Inferior parietal cortex (tissue), 1 donor: ENCODE measurements at regions not wholly inside any gene's neighbourhood (a gene's known extent, or its start where the extent isn't known, plus 50 kb on each side); places are given as distances from the start of the nearest gene placed in this dataset.

ENCODE experiments used
- DNase-seq: peaks from one replicate; pipeline ENCODE4 v3.0.0-alpha.2; 2016; ENCODE audit errors: extremely low spot score

DNA sequence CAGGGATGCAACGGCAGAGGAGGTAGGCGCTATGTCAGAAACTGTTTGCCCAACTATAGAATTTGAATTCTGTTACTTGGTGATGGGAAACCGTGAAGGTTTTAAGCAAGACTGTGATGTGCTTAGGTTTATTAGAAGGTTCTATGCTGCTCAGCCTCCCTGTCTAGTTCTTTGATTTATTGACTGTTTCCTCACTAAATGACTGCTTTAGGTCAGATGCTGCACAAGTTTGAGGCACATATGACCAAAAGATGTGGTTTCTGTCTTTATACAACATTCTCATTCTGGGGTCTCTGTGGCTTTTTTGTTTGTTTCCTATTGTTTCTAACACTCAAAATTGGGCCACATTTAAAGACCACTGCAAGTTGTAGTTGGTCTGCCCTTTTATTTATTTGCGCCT lies 323.0 kb upstream of the OBI1 start:
- DNase-seq, result no peak

DNA sequence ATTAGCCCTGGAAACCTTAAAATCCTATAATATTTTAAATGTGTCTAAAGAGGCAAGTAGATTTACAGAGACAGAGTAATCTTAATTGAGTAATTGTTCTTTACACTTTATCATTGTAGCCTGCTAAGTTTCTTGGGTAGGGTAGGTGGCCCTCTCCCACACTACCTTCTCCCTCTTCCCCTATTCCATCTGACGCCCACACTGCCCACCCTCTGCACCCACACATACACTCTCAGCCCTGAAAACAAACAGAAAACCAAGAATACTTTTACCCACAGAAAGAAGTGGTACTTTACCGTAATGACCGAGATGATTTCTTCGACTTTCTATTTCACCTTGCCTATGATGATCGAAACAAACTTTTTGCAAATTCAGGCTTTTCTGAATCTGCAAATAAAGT lies 320.4 kb upstream of the OBI1 start:
- no peak for DNase-seq

DNA sequence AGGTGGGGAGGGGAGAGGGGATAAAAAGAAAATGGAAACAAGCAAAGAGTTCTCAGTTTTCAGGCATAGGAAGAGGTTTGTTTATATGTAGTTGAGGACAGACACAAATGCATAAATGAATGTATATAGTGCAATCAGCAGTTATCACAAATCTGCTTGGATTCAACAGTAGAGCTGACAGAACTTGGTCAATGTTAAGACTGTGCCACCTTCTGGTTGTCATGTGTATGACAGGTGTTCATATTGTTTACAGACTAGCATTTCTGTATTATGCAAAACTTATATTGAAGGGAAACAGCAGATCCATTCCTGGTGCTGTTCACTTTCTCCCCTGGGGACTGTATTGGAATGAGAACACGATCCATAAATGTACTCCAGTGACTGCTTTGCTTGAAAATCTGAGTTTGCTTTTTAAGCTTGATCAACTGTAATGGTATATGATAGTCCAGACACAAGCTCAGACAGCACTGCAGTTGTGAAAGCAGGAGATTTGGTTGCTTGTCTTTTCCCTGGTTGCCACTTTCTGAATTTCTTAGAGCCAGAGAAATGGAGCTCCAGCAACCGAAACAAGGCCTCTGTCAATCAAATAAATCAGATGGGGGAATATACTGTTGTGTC lies 319.5 kb upstream of the OBI1 start:
- DNase-seq, result peak; percentile 80

DNA sequence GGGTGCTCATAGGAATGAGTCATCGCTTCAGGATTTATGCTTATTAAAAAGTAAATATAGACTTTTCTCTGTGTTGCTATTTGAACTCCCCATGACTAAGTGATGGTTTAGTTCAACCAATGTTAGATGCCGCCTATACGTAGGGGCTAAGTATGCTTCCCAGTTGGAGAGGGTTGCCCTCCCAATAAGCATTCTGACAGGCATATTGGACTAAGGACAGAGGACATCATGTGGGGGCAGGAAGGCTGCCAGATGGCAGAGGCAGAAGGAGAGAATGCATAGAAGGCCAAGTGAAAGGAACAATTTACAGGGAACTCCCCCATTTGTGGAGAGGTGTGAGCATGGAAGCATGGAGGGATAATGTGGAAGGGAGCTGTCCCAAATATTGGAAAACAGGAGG lies 318.4 kb upstream of the OBI1 start:
- no peak for DNase-seq

DNA sequence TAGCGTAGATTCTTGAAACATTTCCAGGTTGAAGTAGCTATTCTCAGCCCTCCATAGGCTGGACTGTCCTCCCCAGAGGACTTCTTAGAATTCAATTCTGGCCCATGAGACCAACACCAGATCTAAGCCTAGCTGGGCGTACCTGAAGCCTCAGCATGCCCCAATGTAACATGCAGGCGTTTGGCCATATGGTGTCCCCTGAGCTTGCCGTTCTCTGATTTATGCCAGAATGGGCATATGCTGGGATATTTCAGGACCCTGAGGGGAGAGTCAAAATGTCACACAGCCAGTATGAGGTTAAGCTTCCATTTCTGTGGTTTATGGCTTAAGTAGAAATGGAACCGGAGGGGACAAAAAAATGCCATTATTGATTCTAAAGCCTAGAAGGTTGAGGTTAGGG lies 317.7 kb upstream of the OBI1 start:
- no peak for DNase-seq

DNA sequence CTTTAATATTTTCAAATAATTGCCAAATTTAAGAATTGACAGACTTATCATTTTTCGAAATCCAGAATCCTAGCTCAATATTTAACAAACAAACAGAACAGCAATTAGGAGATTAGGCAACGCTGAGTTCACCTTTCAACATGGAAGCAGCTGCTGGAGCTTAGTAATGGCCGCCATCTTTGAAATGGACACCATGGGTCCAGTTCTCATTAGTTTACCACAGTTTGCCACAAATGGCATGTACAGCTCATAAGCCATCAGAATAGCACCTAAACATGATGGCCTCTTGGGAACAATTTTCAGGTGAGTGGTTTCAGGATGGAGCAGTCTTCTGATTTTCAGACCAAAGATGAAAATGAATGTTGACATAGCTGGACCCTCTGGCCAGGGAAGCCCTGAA lies 313.6 kb upstream of the OBI1 start:
- no peak for DNase-seq

DNA sequence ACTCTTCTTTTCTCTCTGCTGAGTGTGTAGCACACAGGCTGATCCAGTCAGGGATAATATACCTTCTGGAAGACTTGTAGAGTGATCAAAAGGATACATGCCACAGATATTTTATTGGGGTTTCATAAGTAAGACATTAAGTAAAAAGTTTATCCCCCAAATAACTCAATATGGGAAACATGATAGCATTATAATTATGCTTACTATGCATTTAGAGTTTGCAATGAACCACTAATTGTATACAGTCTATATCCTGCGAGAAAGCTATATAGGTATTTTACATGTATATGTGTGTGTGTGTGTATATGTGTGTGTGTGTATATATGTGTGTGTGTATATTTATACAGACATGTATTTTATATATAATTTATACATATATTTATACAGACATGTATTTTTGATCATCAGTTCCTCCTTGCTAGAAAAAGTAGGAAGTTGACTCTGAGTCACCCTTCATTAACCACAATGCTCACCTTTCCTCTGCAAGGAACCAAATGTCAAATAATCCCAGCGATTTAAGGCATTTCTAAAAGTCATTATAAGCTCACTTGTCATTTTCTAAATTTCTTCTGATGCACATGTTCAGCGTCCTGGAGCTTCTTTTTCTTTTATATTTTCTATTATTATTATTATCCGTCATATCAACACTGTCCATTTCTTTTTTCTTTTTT lies 312.5 kb upstream of the OBI1 start:
- no peak for DNase-seq

DNA sequence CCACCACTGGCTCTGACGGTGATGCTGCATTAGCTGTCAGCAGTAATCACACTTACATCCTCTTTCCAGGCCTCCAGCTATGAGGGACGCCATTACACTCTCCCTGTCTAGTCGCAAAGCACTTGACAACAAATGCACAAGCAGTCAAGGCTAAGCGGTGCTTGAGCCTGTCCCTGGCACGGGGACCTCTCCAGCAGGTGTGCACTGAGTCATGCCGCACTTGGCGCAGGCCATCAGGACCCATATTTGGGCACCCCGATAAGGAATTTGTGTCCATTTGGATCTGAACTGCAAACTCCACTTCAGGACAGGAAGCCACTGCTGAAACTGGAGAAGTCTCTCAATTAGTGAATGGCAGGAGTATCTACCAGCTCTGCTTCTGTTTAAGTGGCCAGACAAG lies 301.9 kb upstream of the OBI1 start:
- DNase-seq, result no peak

DNA sequence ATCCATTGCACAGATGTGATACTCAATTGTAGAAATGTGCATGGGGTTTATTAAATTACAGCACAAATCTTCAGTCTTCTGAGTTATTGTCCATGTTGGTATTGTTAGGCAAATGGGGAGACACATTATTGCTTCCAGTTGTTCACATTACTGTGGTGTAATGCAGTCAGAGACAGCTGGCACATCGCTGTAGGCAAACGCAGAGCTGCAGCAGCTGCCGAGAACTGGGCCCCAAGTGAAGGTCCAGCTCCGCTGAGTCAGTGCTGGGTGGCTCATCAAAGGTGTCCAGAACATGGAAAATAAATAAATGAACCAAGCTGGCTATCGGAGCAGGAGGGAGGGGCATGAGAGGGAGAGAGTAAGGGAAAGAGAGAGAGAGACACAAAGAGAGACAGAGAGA lies 299.1 kb upstream of the OBI1 start:
- no peak for DNase-seq

DNA sequence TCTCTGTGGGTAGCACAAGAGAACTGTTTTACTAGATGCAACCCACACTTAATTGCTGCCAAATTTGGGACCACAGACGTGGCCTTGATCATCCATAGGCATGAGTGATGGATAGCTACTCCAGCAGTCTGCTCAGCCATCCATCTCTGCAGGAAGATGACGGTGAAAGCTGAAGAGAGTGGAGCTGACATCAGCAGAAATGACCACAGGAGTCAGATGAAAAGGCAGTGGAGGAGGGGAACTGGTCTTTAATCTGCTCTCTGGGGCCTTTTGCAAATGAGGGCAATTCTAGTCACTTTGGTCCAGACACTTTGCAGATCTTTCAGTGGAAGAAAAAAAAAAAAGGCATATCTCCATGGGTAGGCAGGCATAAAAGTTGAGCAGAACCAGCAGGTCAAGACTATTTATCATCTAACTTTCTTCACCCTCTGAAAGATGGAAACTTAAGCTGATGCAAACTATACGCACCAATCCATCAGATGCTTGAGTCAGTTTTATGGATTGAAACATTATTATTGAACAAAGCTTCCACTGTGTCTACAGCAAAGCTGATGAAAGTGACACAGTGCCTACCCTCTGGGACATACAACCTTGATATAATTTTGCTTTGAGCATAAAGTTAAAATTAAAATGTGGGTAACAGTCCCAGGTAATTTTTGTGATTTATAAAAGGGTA lies 281.6 kb upstream of the OBI1 start:
- no peak for DNase-seq

DNA sequence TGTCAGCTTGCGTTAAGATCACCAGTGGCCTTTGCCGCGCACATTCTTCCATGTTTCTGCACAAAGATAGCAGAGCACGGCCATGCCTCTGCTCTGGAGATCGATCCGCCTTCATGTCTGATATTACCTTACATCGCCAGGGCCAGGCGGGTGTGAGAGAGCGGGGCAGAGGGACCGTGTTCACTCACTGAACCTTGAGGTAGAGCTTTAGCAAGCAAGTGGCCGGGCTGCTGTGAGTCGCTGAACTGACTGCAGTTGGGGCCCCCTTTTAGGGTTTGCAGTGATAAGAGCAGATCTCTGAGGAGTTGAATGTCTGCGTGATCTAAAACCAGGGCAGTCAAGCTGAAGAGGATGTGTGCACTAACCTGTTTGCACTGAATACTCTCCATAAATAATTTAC lies 275.4 kb upstream of the OBI1 start:
- no peak for DNase-seq

DNA sequence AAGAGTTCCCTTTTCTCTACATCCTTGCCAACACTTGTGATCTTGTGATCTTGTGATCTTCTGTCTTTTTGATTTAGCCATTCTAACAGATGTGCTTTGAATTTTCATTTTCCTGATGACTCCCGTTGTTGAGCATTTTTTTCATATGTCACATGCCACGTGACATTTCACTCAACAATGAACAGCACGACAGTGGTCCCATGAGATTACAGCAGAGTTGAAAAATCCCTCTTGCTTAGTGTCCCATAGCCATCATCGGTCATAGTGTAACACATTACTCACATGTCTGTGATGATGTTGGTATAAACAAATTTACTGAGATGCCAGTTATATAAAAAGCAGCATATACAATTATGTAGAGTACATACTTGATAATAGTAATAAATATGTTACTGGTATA lies 256.1 kb upstream of the OBI1 start:
- no peak for DNase-seq

DNA sequence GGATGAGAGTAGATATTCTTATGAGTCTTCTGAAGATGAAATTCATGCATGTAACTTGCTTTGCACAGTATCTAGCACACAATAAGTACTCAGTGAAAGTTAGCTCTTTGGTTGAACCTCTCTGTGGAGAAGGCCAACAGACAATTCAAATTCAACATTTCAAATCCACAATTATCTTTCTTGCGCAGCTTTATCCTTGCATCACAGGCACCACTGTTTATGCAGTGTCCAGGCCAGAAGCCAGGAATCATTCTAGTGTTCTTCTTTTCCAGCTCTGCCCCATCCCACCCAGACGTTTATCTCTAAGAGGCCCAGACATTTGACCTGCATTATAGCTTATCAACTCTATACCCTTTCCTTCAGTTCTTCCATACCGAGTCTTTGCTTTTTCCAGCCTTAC lies 254.7 kb upstream of the OBI1 start:
- DNase-seq, result no peak

DNA sequence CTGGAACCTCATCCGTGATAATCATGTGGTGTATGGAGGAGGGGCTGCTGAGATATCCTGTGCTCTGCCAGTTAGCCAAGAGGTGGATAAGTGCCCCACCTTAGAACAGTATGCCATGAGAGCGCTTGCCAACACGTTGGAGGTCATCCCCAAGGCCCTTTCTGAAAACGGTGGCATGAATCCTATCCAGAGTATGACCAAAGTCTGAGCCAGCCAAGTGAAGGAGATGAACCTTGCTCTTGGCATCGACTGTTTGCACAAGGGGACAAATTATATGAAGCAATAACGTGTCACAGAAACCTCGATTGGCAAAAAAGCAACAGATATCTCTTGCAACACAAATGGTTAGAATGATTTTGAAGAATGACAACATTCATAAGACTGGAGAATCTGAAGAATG lies 251.2 kb upstream of the OBI1 start:
- no peak for DNase-seq

DNA sequence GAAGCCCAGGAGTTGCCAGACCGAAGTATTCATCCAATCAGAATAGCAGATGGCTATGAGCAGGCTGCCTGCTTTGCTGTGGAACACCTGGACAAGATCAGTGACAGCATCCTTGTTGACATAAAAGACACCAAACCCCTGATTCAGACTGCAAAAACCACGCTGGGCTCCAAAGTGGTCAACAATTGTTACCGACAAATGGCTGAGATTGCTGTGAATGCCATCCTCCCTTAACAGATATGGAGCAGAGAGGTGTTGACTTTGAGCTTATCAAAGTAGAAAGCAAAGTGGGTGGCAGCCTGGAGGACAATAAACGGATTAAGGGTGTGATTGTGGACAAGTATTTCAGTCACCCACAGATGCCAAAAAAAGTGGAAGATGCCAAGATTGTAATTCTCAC lies 250.3 kb upstream of the OBI1 start:
- no peak for DNase-seq

DNA sequence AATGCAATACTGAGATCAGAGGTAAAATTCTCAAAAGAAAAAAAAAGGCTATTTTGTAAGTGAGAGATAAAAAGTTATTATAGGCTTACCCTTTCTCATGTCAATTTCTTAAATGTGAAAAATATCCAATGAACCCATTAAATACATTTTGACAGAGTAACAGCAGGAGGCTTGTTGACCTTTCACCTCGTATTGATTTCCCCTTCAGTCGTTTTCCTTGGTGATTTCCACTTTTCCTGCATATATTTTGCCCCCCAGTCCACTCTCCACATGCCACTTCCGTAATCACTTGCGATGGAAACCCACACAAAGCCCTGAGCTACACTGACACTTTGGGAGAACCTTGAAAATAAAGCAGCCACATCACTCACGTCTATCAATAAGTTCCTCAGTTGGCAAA lies 248.1 kb upstream of the OBI1 start:
- no peak for DNase-seq

DNA sequence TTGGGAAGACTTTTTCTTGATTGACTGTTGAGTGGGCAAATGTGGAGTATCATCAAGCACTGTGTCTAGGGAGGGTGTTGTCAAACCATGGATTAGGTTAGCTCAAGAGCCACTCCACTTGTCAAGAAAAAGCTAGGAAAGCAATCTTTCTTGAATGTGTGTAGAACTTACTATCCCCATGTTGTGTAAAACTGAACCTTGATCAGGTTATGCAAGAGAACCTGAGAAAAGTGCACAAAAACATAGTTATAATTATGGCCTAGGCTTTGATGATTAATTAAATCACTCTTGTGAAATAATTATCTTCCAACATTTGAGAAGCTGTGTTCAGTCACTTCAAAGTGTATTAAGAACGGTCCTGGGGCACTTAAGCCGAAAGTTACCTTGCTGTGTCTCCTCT lies 238.2 kb upstream of the OBI1 start:
- no peak for DNase-seq

DNA sequence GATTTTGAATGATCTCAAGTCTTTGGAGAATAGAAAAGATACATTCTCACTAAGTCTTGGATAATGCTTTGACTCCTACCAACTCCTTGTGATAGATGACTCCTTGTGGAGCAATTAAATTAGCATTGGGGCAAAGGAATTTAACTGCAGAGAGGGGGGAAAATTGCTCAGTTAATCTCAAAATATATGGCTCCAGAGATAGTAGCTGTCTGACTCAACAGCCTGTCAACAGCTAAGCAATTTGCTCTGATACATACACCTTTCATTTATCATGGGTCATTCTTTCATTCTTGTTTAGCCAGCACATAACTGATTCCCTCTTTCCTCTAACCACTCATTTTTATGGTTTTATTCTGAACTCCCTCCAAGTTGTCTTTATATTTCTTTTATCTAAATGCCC lies 225.6 kb upstream of the OBI1 start:
- no peak for DNase-seq

DNA sequence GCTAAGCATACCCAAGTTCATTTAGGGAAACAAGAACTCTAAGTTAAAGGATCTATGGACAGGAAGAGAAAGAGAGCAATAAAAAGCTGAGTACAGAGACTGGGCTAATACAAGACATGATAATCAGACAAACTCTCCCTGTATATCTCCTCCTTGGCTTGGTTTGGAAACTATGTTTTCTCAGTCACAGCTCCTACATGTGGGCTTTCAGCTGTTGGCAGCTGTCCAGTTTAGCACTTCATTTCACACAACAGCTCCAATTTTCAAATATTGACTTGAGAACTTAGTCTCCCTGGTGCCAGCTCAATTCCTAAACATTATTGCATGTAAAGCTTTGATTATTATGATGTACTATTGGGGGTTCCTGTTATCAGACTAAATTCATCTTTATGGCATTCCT lies 222.8 kb upstream of the OBI1 start:
- no peak for DNase-seq

DNA sequence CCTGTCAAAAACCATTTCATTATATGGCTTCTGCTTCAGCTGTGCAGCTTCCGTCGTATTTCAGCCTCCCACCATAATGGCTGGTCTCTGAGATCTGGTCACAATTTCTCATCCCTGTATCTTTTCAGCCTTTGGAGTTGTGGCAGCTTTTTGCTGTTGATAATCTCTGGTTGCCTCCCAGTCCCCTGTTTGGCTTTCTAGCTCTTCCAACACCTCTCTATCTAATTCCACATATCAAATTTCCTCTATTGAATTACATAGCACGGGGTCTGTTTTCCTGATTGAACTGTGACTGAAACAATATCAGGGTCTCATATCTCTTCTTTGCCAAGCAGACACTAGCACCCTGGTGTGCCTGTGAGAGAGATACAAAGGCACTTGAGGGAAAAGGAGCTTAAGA lies 222.1 kb upstream of the OBI1 start:
- no peak for DNase-seq

DNA sequence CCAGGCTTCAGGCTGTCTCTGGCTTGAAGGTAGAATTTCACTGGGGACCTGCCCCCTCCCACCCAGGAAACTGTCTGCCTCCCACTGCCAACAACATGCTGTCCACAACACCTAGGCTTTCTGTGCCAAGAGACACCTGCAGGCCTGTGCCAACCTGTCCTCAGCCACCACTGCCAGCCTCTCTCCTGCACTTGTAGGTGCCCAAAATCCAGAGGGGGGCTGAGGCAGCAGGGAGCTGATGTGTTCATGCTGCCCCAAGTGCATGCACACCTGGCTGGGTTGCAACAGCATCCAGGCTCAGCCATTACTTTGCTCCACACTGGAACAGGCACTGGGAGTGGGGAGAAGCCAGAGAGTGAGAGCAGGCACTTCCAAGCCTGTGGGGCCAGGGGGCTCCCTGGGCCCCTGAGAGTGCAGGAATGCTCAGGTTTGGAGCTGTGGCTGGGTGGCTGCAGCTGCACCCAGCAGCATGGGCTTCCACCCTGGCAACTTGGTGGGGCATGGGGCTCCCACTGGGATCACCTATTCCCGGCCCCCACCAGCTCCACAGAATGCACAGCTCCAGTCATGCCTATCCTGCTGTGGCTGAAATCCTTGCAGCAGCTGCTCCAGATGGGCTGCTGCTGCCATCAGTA lies 218.1 kb upstream of the OBI1 start:
- no peak for DNase-seq

DNA sequence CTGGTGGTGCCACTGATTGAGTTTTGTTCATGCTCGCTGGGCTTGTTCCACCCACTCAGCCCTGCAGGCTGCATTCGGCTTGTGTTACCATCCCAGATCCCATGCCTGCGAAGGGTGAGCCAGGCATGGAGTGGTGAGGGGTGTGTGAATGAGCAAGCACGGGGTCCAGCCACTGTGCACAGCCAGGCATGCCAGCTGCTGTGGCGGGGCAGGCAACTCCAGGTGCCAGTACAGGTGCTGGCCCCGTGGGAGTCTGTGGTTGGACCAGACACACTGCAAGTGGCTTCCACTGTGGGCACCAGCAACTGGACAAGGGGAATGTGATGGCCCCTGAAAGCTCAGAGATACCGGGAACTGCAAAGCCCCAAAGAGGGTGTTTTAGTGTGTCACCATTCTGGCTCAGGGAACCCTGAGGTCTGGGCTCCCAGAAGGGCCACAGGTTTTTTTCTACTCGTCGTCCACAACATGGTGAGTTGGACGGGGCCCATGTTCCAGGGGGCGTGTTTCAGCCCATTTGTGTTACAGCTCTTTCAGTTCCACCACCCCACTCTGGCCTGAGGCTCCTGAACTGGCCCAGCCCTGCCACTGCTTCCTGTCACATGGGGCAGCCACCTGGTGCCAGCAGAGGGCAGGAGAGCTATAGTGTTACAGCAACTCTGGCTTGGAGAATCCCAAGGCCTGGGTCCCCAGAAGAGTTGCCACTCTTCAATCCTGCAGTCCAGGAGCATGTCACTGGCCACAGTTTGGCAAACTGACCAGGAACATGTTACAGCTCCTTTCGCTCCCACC lies 217.0 kb upstream of the OBI1 start:
- no peak for DNase-seq
